ENCODE measurements at regions not wholly inside any gene's neighbourhood (a gene's known extent, or its start where the extent isn't known, plus 50 kb on each side); places are given as distances from the start of the nearest gene placed in this dataset.

- TF ChIP-seq YY1 (IDR thresholded peaks at IDR 0.05; ENCODE audit: insufficient read depth, insufficient read length) (no peak), ZNF274 (IDR thresholded peaks at IDR 0.05; ENCODE audit: low read depth, low read length) (no peak)
Observed at GRCh38 chr1:30467101-30467500, 256.3 kb downstream of the MATN1 start.

Data from NT2/D1 (cell line).